ENCODE measurements at regions not wholly inside any gene's neighbourhood (a gene's known extent, or its start where the extent isn't known, plus 50 kb on each side); places are given as distances from the start of the nearest gene placed in this dataset.

- TF ChIP-seq POLR2A (IDR thresholded peaks at IDR 0.05; ENCODE audit: low read length) (no peak), GATA1 (IDR thresholded peaks at IDR 0.05; ENCODE audit: low read depth, low read length) (no peak)
Measured at GRCh38 chr15:66846811-66847210, 144.8 kb downstream of the SMAD6 start.
